22Rv1 (cell line): ENCODE measurements at regions not wholly inside any gene's neighbourhood (a gene's known extent, or its start where the extent isn't known, plus 50 kb on each side); places are given as distances from the start of the nearest gene placed in this dataset.

Experiments used
- ZFX ChIP-seq: fragments of 450-650 bp; IDR thresholded peaks from 2 replicates; pipeline ENCODE4 v1.6.1; 2017; ENCODE audit warnings: antibody characterized with exemption, borderline replicate concordance
- TF ChIP-seq, protein P1 (sequence below): fragments of 450-650 bp; IDR thresholded peaks from 2 replicates; pipeline ENCODE4 v1.5.1; 2017; ENCODE audit warnings: mild to moderate bottlenecking

DNA sequence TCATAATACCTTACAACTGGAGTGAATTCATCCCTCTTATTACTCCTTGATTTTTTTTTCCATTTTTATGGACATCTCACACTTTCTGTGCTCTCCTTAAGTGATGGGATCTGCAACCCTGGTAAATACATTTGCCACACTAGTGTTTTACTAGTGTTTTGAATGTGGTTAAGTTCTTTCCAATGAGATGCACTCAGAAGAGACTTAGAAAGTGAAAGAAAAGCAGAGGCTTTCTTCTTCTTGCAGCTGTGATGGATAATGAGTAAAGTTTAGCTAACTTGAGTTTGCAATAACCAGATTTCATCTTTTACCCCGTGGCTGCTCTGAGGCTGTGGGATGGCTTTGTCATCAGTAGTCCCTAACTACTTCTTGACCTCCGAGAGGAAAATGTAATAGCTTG is 1248.4 kb downstream of the NSUN3 start:
- TF ChIP-seq, protein P1, sequence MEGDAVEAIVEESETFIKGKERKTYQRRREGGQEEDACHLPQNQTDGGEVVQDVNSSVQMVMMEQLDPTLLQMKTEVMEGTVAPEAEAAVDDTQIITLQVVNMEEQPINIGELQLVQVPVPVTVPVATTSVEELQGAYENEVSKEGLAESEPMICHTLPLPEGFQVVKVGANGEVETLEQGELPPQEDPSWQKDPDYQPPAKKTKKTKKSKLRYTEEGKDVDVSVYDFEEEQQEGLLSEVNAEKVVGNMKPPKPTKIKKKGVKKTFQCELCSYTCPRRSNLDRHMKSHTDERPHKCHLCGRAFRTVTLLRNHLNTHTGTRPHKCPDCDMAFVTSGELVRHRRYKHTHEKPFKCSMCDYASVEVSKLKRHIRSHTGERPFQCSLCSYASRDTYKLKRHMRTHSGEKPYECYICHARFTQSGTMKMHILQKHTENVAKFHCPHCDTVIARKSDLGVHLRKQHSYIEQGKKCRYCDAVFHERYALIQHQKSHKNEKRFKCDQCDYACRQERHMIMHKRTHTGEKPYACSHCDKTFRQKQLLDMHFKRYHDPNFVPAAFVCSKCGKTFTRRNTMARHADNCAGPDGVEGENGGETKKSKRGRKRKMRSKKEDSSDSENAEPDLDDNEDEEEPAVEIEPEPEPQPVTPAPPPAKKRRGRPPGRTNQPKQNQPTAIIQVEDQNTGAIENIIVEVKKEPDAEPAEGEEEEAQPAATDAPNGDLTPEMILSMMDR = no peak
- TF ChIP-seq ZFX = no peak
